SU-DHL-6 (cell line): ENCODE measurements at regions not wholly inside any gene's neighbourhood (a gene's known extent, or its start where the extent isn't known, plus 50 kb on each side); places are given as distances from the start of the nearest gene placed in this dataset.

Experiments used
- H2AFZ ChIP-seq: fragments of 200-600 bp; sonication (generic); 2 replicates; pipeline ENCODE4 v1.6.1; 2014; ENCODE audit warnings: low read depth, mild to moderate bottlenecking, moderate library complexity, mixed read lengths, antibody characterized with exemption, low read length; ENCODE audit not compliant: severe bottlenecking
- H3F3A ChIP-seq: fragments of 200-600 bp; shearing (Covaris generic); 2 replicates; pipeline ENCODE4 v1.6.0; 2016; ENCODE audit warnings: antibody characterized with exemption, mild to moderate bottlenecking; ENCODE audit not compliant: insufficient read depth
- H3K27ac ChIP-seq: fragments of 200-600 bp; sonication (generic); 2 replicates; pipeline ENCODE4 v1.5.1; 2016; ENCODE audit warnings: low read depth, mild to moderate bottlenecking, low read length, moderate library complexity, mixed read lengths
- H3K27me3 ChIP-seq: fragments of 200-600 bp; sonication (generic), shearing (Covaris generic); 2 replicates; pipeline ENCODE4 v1.6.0; 2014; ENCODE audit warnings: mild to moderate bottlenecking, low read length
- H3K36me3 ChIP-seq: fragments of 200-600 bp; sonication (generic); 2 replicates; pipeline ENCODE4 v1.6.1; 2014; ENCODE audit warnings: mild to moderate bottlenecking, low read length, mixed read lengths
- H3K4me2 ChIP-seq: fragments of 300-600, 200-600 bp; shearing (Covaris generic), sonication (generic); 2 replicates; pipeline ENCODE4 v1.6.0; 2014; ENCODE audit warnings: low read length, low read depth, mild to moderate bottlenecking; ENCODE audit not compliant: poor library complexity, severe bottlenecking
- H3K4me3 ChIP-seq: fragments of 200-600 bp; sonication (generic); 2 replicates; pipeline ENCODE4 v1.5.1; 2014; ENCODE audit warnings: antibody characterized with exemption, low read length, mild to moderate bottlenecking, mixed read lengths; ENCODE audit not compliant: insufficient read depth, poor library complexity, severe bottlenecking
- H3K79me2 ChIP-seq: fragments of 200-600 bp; sonication (generic); 2 replicates; pipeline ENCODE4 v1.6.1; 2014; ENCODE audit warnings: mild to moderate bottlenecking, low read length, moderate library complexity; ENCODE audit not compliant: insufficient read depth
- H3K9ac ChIP-seq: fragments of 200-600 bp; sonication (generic); 2 replicates; pipeline ENCODE4 v1.7.0; 2014; ENCODE audit warnings: mild to moderate bottlenecking, low read length
- H3K9me2 ChIP-seq: fragments of 200-600 bp; sonication (generic); replicated peaks from 2 replicates; pipeline ENCODE4 v1.6.1; 2014; ENCODE audit warnings: low read length; ENCODE audit not compliant: insufficient read depth
- H3K9me3 ChIP-seq: fragments of 200-600 bp; sonication (generic); 2 replicates; pipeline ENCODE4 v1.6.1; 2014; ENCODE audit warnings: low read length, mixed read lengths; ENCODE audit not compliant: insufficient read depth
- H4K20me1 ChIP-seq: fragments of 200-600 bp; sonication (generic); 2 replicates; pipeline ENCODE4 v1.6.1; 2014; ENCODE audit warnings: low read depth, mild to moderate bottlenecking, antibody characterized with exemption, low read length, moderate library complexity, mixed read lengths
- EZH2phosphoT487 ChIP-seq: fragments of 200-600 bp; sonication (generic), shearing (Covaris generic); conservative IDR thresholded peaks from 2 replicates; pipeline ENCODE4 v1.6.1; 2018; ENCODE audit warnings: mild to moderate bottlenecking, antibody characterized with exemption, low read length, moderate library complexity, mixed read lengths
- TF ChIP-seq, protein P1 (sequence below): fragments of 200-600 bp; sonication (generic); IDR thresholded peaks from one replicate; pipeline ENCODE4 v1.5.1; 2017; ENCODE audit warnings: antibody characterized with exemption, mild to moderate bottlenecking, low read length, moderate library complexity; ENCODE audit not compliant: insufficient read depth, poor library complexity, severe bottlenecking

GRCh38 chr6:118744261-118744941 is 93.0 kb upstream of the CEP85L start:
- TF ChIP-seq EZH2phosphoT487, result no peak
- TF ChIP-seq, protein P1, sequence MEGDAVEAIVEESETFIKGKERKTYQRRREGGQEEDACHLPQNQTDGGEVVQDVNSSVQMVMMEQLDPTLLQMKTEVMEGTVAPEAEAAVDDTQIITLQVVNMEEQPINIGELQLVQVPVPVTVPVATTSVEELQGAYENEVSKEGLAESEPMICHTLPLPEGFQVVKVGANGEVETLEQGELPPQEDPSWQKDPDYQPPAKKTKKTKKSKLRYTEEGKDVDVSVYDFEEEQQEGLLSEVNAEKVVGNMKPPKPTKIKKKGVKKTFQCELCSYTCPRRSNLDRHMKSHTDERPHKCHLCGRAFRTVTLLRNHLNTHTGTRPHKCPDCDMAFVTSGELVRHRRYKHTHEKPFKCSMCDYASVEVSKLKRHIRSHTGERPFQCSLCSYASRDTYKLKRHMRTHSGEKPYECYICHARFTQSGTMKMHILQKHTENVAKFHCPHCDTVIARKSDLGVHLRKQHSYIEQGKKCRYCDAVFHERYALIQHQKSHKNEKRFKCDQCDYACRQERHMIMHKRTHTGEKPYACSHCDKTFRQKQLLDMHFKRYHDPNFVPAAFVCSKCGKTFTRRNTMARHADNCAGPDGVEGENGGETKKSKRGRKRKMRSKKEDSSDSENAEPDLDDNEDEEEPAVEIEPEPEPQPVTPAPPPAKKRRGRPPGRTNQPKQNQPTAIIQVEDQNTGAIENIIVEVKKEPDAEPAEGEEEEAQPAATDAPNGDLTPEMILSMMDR, result no peak
- H3K27ac ChIP-seq, result no peak overlapping the region
- H3K9ac ChIP-seq, result no peak overlapping the region
- no peak overlapping the region for H2AFZ ChIP-seq
- no peak overlapping the region for H3K4me2 ChIP-seq
- H3K79me2 ChIP-seq, result no peaks in the 10 kb centered on the region
- no peak overlapping the region for H3K4me3 ChIP-seq
- no peaks in the 10 kb centered on the region for H3K9me2 ChIP-seq
- no peaks in the 10 kb centered on the region for H3F3A ChIP-seq
- no peaks in the 10 kb centered on the region for H3K36me3 ChIP-seq
- no peaks in the 10 kb centered on the region for H3K27me3 ChIP-seq
- no peaks in the 10 kb centered on the region for H4K20me1 ChIP-seq
- no peaks in the 10 kb centered on the region for H3K9me3 ChIP-seq

DNA sequence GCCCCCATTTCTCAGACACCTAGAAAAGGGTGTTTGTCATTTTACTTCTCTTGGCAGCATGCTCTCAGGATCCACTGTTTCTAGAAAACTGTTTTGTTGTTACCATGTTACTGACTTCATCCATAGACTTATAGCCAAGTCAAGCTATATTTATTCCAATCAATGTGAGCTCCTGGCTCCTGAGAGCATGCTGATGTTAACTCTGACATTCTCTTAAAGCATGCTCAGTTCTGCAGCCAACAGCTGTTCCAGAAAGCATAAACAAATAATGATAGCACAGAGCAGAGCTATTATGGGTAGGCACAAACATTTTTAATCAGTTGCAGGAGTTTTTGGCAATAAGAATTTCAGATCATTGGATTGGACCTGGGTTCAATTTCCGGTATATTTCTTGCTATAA is 92.4 kb upstream of the CEP85L start:
- H3K27me3 ChIP-seq, result no peaks in the 10 kb centered on the region
- H3K9ac ChIP-seq, result no peak overlapping the region
- no peak overlapping the region for H2AFZ ChIP-seq
- no peaks in the 10 kb centered on the region for H3K9me2 ChIP-seq
- H4K20me1 ChIP-seq, result no peaks in the 10 kb centered on the region
- no peak overlapping the region for H3K4me2 ChIP-seq
- H3K9me3 ChIP-seq, result no peaks in the 10 kb centered on the region
- no peaks in the 10 kb centered on the region for H3K79me2 ChIP-seq
- TF ChIP-seq EZH2phosphoT487, result no peak
- TF ChIP-seq, protein P1, result no peak
- no peaks in the 10 kb centered on the region for H3K36me3 ChIP-seq
- H3F3A ChIP-seq, result no peaks in the 10 kb centered on the region
- no peak overlapping the region for H3K4me3 ChIP-seq
- H3K27ac ChIP-seq, result no peak overlapping the region

DNA sequence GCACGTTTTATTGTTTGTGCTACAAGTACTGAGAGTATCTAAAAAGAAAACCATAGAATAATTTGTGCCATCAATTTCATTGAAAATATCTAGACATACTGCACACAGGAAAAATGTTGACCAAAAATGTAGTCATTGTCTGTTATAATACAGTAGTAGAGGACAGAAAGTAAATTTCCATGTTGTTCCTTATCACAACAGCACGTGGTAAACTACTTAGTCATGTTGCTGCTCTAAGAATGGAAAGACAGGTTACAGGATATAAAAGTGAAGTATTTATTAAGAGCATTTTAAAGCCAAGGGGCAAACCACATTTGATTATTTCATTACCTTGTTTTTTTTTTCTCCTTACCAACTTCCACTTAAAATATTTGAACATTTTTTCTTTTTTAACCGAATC is 89.0 kb upstream of the CEP85L start:
- H3K79me2 ChIP-seq, result no peaks in the 10 kb centered on the region

More for the DNA sequence above, 89.0 kb upstream of the CEP85L start:
- H3K27ac ChIP-seq, result no peak overlapping the region
- H3K36me3 ChIP-seq, result no peaks in the 10 kb centered on the region
- no peaks in the 10 kb centered on the region for H3K9me3 ChIP-seq
- no peak overlapping the region for H2AFZ ChIP-seq
- H3K9me2 ChIP-seq, result no peaks in the 10 kb centered on the region
- no peak overlapping the region for H3K4me3 ChIP-seq
- H4K20me1 ChIP-seq, result no peaks in the 10 kb centered on the region
- no peak overlapping the region for H3K9ac ChIP-seq
- TF ChIP-seq EZH2phosphoT487, result no peak
- TF ChIP-seq, protein P1, result no peak
- no peaks in the 10 kb centered on the region for H3F3A ChIP-seq
- H3K4me2 ChIP-seq, result no peak overlapping the region
- H3K27me3 ChIP-seq, result no peaks in the 10 kb centered on the region
